H9 (cell line): ENCODE measurements at regions not wholly inside any gene's neighbourhood (a gene's known extent, or its start where the extent isn't known, plus 50 kb on each side); places are given as distances from the start of the nearest gene placed in this dataset.
A peak's percentile ranks its signal among the peaks of the same experiment; 100 is the strongest.

Source experiments
- DNase-seq: peaks from one replicate; pipeline ENCODE4 v3.0.0-alpha.2; 2017
- H2AFZ ChIP-seq: one replicate; pipeline ENCODE4 v1.6.1; 2013; ENCODE audit warnings: mild to moderate bottlenecking, low read length, control low read depth, moderate library complexity
- H2AK5ac ChIP-seq: 2 replicates; pipeline ENCODE4 v1.6.1; 2013; ENCODE audit warnings: low read length, control low read depth, mixed read lengths; ENCODE audit not compliant: insufficient read length
- H2BK120ac ChIP-seq: one replicate; pipeline ENCODE4 v1.6.1; 2013; ENCODE audit warnings: low read depth, mild to moderate bottlenecking, low read length, control low read depth, inconsistent platforms; ENCODE audit not compliant: poor library complexity, severe bottlenecking
- H2BK12ac ChIP-seq: 2 replicates; pipeline ENCODE4 v1.6.1; 2013; ENCODE audit warnings: low read length, control low read depth, mixed read lengths, low read depth; ENCODE audit not compliant: insufficient read length
- H2BK15ac ChIP-seq: 2 replicates; pipeline ENCODE4 v1.6.1; 2013; ENCODE audit warnings: low read depth, low read length, control low read depth
- H2BK20ac ChIP-seq: one replicate; pipeline ENCODE4 v1.6.1; 2013; ENCODE audit warnings: low read depth, mild to moderate bottlenecking, low read length, control low read depth, inconsistent platforms; ENCODE audit not compliant: poor library complexity, severe bottlenecking
- H2BK5ac ChIP-seq: 2 replicates; pipeline ENCODE4 v1.6.1; 2013; ENCODE audit warnings: low read length, control low read depth, mixed read lengths; ENCODE audit not compliant: insufficient read length
- H3K14ac ChIP-seq: 2 replicates; pipeline ENCODE4 v1.6.1; 2013; ENCODE audit warnings: low read length, control low read depth; ENCODE audit not compliant: insufficient read depth
- H3K18ac ChIP-seq: 2 replicates; pipeline ENCODE4 v1.6.1; 2013; ENCODE audit warnings: low read depth, mild to moderate bottlenecking, mixed read lengths, low read length, control low read depth; ENCODE audit not compliant: insufficient read length
- H3K23ac ChIP-seq: 2 replicates; pipeline ENCODE4 v1.6.1; 2013; ENCODE audit warnings: low read length, control low read depth, mixed read lengths, low read depth; ENCODE audit not compliant: insufficient read length
- H3K23me2 ChIP-seq: 2 replicates; pipeline ENCODE4 v1.6.1; 2013; ENCODE audit warnings: low read depth, mild to moderate bottlenecking, mixed read lengths, low read length, control low read depth; ENCODE audit not compliant: insufficient read length, poor library complexity, severe bottlenecking
- H3K27ac ChIP-seq: 2 replicates; pipeline ENCODE4 v1.5.1; 2013; ENCODE audit warnings: low read length, control low read depth, mixed read lengths, low read depth; ENCODE audit not compliant: insufficient read length
- H3K27me3 ChIP-seq: 2 replicates; pipeline ENCODE4 v1.6.1; 2013; ENCODE audit warnings: low read length, control low read depth, inconsistent platforms; ENCODE audit not compliant: insufficient read depth
- H3K4ac ChIP-seq: 2 replicates; pipeline ENCODE4 v1.6.1; 2013; ENCODE audit warnings: low read depth, mild to moderate bottlenecking, control low read depth, inconsistent platforms, low read length, moderate library complexity
- H3K4me1 ChIP-seq: 2 replicates; pipeline ENCODE4 v1.6.1; 2013; ENCODE audit warnings: low read length, control low read depth, inconsistent platforms; ENCODE audit not compliant: insufficient read depth
- H3K4me2 ChIP-seq: 2 replicates; pipeline ENCODE4 v1.6.1; 2013; ENCODE audit warnings: low read length, control low read depth, mixed read lengths; ENCODE audit not compliant: insufficient read length, insufficient read depth
- H3K56ac ChIP-seq: 2 replicates; pipeline ENCODE4 v1.6.1; 2013; ENCODE audit warnings: low read depth, mild to moderate bottlenecking, mixed read lengths, low read length, control low read depth; ENCODE audit not compliant: insufficient read length
- H3K79me1 ChIP-seq: 2 replicates; pipeline ENCODE4 v1.6.1; 2013; ENCODE audit warnings: low read depth, mild to moderate bottlenecking, moderate library complexity, low read length, control low read depth, inconsistent platforms; ENCODE audit not compliant: insufficient read depth, poor library complexity, severe bottlenecking
- H3K79me2 ChIP-seq: 2 replicates; pipeline ENCODE4 v1.6.1; 2013; ENCODE audit warnings: low read length, control low read depth, inconsistent platforms; ENCODE audit not compliant: insufficient read depth
- H3K9ac ChIP-seq: 2 replicates; pipeline ENCODE4 v1.6.1; 2013; ENCODE audit warnings: low read length, control low read depth, mixed read lengths; ENCODE audit not compliant: insufficient read length; ENCODE audit errors: extremely low read depth
- H3K9me3 ChIP-seq: one replicate; pipeline ENCODE4 v1.6.1; 2013; ENCODE audit warnings: low read depth, low read length, inconsistent platforms; ENCODE audit not compliant: control insufficient read depth
- H3T11ph ChIP-seq: one replicate; pipeline ENCODE4 v1.6.1; 2013; ENCODE audit warnings: mild to moderate bottlenecking, low read length, control low read depth, inconsistent platforms
- H4K20me1 ChIP-seq: one replicate; pipeline ENCODE4 v1.6.1; 2013; ENCODE audit not compliant: control insufficient read depth, insufficient read length, insufficient read depth
- H4K5ac ChIP-seq: 2 replicates; pipeline ENCODE4 v1.6.1; 2013; ENCODE audit warnings: low read depth, mild to moderate bottlenecking, mixed read lengths, low read length, control low read depth; ENCODE audit not compliant: insufficient read length
- H4K8ac ChIP-seq: replicated peaks from 2 replicates; pipeline ENCODE4 v1.6.1; 2013; ENCODE audit warnings: low read length, control low read depth, mixed read lengths, low read depth; ENCODE audit not compliant: insufficient read length
- H4K91ac ChIP-seq: 2 replicates; pipeline ENCODE4 v1.6.1; 2013; ENCODE audit warnings: low read depth, mild to moderate bottlenecking, moderate library complexity, mixed read lengths, low read length, control low read depth; ENCODE audit not compliant: insufficient read length
- H3K27ac Mint-ChIP-seq, 3 experiments: 2 replicates in 2 of 3; 3 replicates in 1 of 3; pipeline ENCODE4 v1.8.0; 2020 to 2021; ENCODE audit warnings: mixed read lengths in 3 of 3, mild to moderate bottlenecking in 1 of 3, moderate library complexity in 1 of 3
- H3K27me3 Mint-ChIP-seq: 2 replicates; pipeline ENCODE4 v1.8.0; 2021; ENCODE audit warnings: low read depth, mild to moderate bottlenecking, moderate library complexity, mixed read lengths
- H3K36me3 Mint-ChIP-seq, 3 experiments: 2 replicates in 2 of 3; 3 replicates in 1 of 3; pipeline ENCODE4 v1.8.0; 2020 to 2021; ENCODE audit warnings: low read depth in 3 of 3, mixed read lengths in 3 of 3; ENCODE audit not compliant: insufficient read depth in 1 of 3
- H3K4me1 Mint-ChIP-seq, 2 experiments: 2 replicates each; pipeline ENCODE4 v1.8.0; 2020; ENCODE audit warnings: mixed read lengths in 2 of 2
- H3K4me3 Mint-ChIP-seq, 2 experiments: 2 replicates in 1 of 2; 3 replicates in 1 of 2; pipeline ENCODE4 v1.8.0; 2020 to 2021; ENCODE audit warnings: mild to moderate bottlenecking in 2 of 2, mixed read lengths in 2 of 2, moderate library complexity in 1 of 2
- H3K9me3 Mint-ChIP-seq, 2 experiments: 2 replicates in 1 of 2; 3 replicates in 1 of 2; pipeline ENCODE4 v1.8.0; 2020; ENCODE audit warnings: mild to moderate bottlenecking in 2 of 2, mixed read lengths in 2 of 2, moderate library complexity in 1 of 2
- TF ChIP-seq, protein P1 (sequence below): fragments of 200-600 bp; sonication (generic); conservative IDR thresholded peaks from 3 replicates; pipeline ENCODE4 v1.8.0; 2021; ENCODE audit warnings: antibody characterized with exemption, mild to moderate bottlenecking

- Histone ChIP-seq H2AFZ (no peak overlapping the region), H3K23me2 (no peaks in the 10 kb centered on the region), H3K56ac (no peak overlapping the region), H3K9me3 (no peaks in the 10 kb centered on the region), H4K91ac (no peak overlapping the region), H3K23ac (no peak overlapping the region), H3K27me3 (no peaks in the 10 kb centered on the region), H4K8ac (no peak overlapping the region), H3K9ac (no peak overlapping the region), H3K4me2 (no peak overlapping the region), H3K4me1 (no peaks in the 10 kb centered on the region), H3K14ac (no peak overlapping the region), H4K20me1 (no peaks in the 10 kb centered on the region), H2AK5ac (no peak overlapping the region), H2BK15ac (no peak overlapping the region), H2BK12ac (no peak overlapping the region), H3T11ph (no peak overlapping the region), H2BK5ac (no peak overlapping the region), H2BK120ac (no peak overlapping the region), H2BK20ac (no peak overlapping the region), H3K27ac (no peak overlapping the region), H3K18ac (no peak overlapping the region), H3K79me1 (no peaks in the 10 kb centered on the region), H3K79me2 (no peaks in the 10 kb centered on the region), H4K5ac (no peak overlapping the region), H3K4ac (no peak overlapping the region)
- TF ChIP-seq, protein P1, sequence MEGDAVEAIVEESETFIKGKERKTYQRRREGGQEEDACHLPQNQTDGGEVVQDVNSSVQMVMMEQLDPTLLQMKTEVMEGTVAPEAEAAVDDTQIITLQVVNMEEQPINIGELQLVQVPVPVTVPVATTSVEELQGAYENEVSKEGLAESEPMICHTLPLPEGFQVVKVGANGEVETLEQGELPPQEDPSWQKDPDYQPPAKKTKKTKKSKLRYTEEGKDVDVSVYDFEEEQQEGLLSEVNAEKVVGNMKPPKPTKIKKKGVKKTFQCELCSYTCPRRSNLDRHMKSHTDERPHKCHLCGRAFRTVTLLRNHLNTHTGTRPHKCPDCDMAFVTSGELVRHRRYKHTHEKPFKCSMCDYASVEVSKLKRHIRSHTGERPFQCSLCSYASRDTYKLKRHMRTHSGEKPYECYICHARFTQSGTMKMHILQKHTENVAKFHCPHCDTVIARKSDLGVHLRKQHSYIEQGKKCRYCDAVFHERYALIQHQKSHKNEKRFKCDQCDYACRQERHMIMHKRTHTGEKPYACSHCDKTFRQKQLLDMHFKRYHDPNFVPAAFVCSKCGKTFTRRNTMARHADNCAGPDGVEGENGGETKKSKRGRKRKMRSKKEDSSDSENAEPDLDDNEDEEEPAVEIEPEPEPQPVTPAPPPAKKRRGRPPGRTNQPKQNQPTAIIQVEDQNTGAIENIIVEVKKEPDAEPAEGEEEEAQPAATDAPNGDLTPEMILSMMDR, result no peak
- Mint-ChIP-seq H3K9me3 (no peaks in the 10 kb centered on the region), H3K4me1 (peaks cover 8 to 14% of the 10 kb centered on the region in 2 experiments), H3K27me3 (no peaks in the 10 kb centered on the region), H3K27ac (peak overlapping the region in 1 of 3 experiments; percentile 83; a peak in 1 of 7 replicates), H3K36me3 (peaks cover 0 to 4% (median 0%) of the 10 kb centered on the region in 3 experiments; a peak in 1 of 7 replicates), H3K4me3 (no peak overlapping the region)
- no peak for DNase-seq
These were observed 1288.6 kb upstream of the TMPRSS15 start for GRCh38 chr21:19692231-19692630.
